PFSK-1 (cell line): ENCODE measurements at regions not wholly inside any gene's neighbourhood (a gene's known extent, or its start where the extent isn't known, plus 50 kb on each side); places are given as distances from the start of the nearest gene placed in this dataset.

ENCODE experiments used
- FOXP2 ChIP-seq: optimal IDR thresholded peaks from 2 replicates; pipeline ENCODE3; 2011; ENCODE audit warnings: borderline replicate concordance, control low read depth, inconsistent platforms; ENCODE audit not compliant: insufficient read depth; ENCODE audit errors: extremely low read length, extremely low read depth
- POLR2AphosphoS5 ChIP-seq: IDR thresholded peaks from 2 replicates; pipeline ENCODE4 v1.6.1; 2012; ENCODE audit warnings: low read depth, mild to moderate bottlenecking, control low read depth, low read length, moderate library complexity
- REST ChIP-seq, 2 experiments: IDR thresholded peaks; 2 replicates each; pipeline versions ENCODE4 v1.6.1 to v1.8.0; 2011 to 2012; ENCODE audit warnings: low read depth in 2 of 2, low read length in 2 of 2, control low read depth in 1 of 2, inconsistent platforms in 1 of 2, mild to moderate bottlenecking in 1 of 2, moderate library complexity in 1 of 2; ENCODE audit not compliant: insufficient read depth in 1 of 2
- SIN3A ChIP-seq: IDR thresholded peaks from 2 replicates; pipeline ENCODE4 v1.6.1; 2012; ENCODE audit warnings: mild to moderate bottlenecking, low read length, moderate library complexity, borderline replicate concordance; ENCODE audit not compliant: insufficient read depth
- TAF1 ChIP-seq: IDR thresholded peaks from 2 replicates; pipeline ENCODE4 v1.6.1; 2012; ENCODE audit warnings: low read length, control low read depth, borderline replicate concordance; ENCODE audit not compliant: insufficient read depth

GRCh38 chr7:42429339-42429738, 192.3 kb upstream of the GLI3 start:
- TF ChIP-seq SIN3A = no peak
- no peak for TF ChIP-seq TAF1
- no peak for TF ChIP-seq REST (IDR thresholded peaks at IDR 0.05; ENCODE audit: insufficient read depth in 1 of 2, low read depth in 2 of 2, low read length in 2 of 2)
- TF ChIP-seq POLR2AphosphoS5 = no peak
- TF ChIP-seq FOXP2 = no peak

GRCh38 chr7:42426163-42426562, 189.2 kb upstream of the GLI3 start:
- no peak for TF ChIP-seq SIN3A
- TF ChIP-seq REST (IDR thresholded peaks at IDR 0.05; ENCODE audit: insufficient read depth in 1 of 2, low read depth in 2 of 2, low read length in 2 of 2) = no peak
- TF ChIP-seq TAF1 = no peak
- TF ChIP-seq FOXP2 = no peak
- no peak for TF ChIP-seq POLR2AphosphoS5

GRCh38 chr7:42414941-42415505, 178.0 kb upstream of the GLI3 start:
- TF ChIP-seq REST (IDR thresholded peaks at IDR 0.05; ENCODE audit: insufficient read depth in 1 of 2, low read depth in 2 of 2, low read length in 2 of 2) (no peak), FOXP2 (no peak), TAF1 (no peak), POLR2AphosphoS5 (no peak), SIN3A (no peak)

GRCh38 chr7:42414028-42414427, 177.0 kb upstream of the GLI3 start:
- TF ChIP-seq REST (IDR thresholded peaks at IDR 0.05; ENCODE audit: insufficient read depth in 1 of 2, low read depth in 2 of 2, low read length in 2 of 2) (no peak), POLR2AphosphoS5 (no peak), FOXP2 (no peak), SIN3A (no peak), TAF1 (no peak)

GRCh38 chr7:42409296-42409695, 172.3 kb upstream of the GLI3 start:
- no peak for TF ChIP-seq TAF1
- no peak for TF ChIP-seq POLR2AphosphoS5
- TF ChIP-seq FOXP2 = no peak
- TF ChIP-seq REST (IDR thresholded peaks at IDR 0.05; ENCODE audit: insufficient read depth in 1 of 2, low read depth in 2 of 2, low read length in 2 of 2) = no peak
- TF ChIP-seq SIN3A = no peak
